ENCODE measurements at regions not wholly inside any gene's neighbourhood (a gene's known extent, or its start where the extent isn't known, plus 50 kb on each side); places are given as distances from the start of the nearest gene placed in this dataset.

- TF ChIP-seq, protein P1, sequence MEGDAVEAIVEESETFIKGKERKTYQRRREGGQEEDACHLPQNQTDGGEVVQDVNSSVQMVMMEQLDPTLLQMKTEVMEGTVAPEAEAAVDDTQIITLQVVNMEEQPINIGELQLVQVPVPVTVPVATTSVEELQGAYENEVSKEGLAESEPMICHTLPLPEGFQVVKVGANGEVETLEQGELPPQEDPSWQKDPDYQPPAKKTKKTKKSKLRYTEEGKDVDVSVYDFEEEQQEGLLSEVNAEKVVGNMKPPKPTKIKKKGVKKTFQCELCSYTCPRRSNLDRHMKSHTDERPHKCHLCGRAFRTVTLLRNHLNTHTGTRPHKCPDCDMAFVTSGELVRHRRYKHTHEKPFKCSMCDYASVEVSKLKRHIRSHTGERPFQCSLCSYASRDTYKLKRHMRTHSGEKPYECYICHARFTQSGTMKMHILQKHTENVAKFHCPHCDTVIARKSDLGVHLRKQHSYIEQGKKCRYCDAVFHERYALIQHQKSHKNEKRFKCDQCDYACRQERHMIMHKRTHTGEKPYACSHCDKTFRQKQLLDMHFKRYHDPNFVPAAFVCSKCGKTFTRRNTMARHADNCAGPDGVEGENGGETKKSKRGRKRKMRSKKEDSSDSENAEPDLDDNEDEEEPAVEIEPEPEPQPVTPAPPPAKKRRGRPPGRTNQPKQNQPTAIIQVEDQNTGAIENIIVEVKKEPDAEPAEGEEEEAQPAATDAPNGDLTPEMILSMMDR (IDR thresholded peaks at IDR 0.05 in 2 of 3, conservative IDR thresholded peaks at IDR 0.05 in 1 of 3; ENCODE audit: borderline replicate concordance in 1 of 3, insufficient read depth in 1 of 3, low read depth in 2 of 3, low read length in 2 of 3): peak; percentile 69 to 87 (median 73); a peak in 5 of 6 replicates
- no peak for TF ChIP-seq ZFX (IDR thresholded peaks at IDR 0.05)
- TF ChIP-seq ATF3 (IDR thresholded peaks at IDR 0.05): no peak
- peak; percentile 37; the same call in 1 of the 2 replicates for TF ChIP-seq POLR2AphosphoS5 (IDR thresholded peaks at IDR 0.05; ENCODE audit: low read depth, low read length)
- no peak for TF ChIP-seq POLR2A (IDR thresholded peaks at IDR 0.05; ENCODE audit: borderline replicate concordance, extremely low read depth, insufficient read depth, insufficient read length)
- TF ChIP-seq EZH2 (IDR thresholded peaks at IDR 0.05): no peak
- TF ChIP-seq, protein P2, sequence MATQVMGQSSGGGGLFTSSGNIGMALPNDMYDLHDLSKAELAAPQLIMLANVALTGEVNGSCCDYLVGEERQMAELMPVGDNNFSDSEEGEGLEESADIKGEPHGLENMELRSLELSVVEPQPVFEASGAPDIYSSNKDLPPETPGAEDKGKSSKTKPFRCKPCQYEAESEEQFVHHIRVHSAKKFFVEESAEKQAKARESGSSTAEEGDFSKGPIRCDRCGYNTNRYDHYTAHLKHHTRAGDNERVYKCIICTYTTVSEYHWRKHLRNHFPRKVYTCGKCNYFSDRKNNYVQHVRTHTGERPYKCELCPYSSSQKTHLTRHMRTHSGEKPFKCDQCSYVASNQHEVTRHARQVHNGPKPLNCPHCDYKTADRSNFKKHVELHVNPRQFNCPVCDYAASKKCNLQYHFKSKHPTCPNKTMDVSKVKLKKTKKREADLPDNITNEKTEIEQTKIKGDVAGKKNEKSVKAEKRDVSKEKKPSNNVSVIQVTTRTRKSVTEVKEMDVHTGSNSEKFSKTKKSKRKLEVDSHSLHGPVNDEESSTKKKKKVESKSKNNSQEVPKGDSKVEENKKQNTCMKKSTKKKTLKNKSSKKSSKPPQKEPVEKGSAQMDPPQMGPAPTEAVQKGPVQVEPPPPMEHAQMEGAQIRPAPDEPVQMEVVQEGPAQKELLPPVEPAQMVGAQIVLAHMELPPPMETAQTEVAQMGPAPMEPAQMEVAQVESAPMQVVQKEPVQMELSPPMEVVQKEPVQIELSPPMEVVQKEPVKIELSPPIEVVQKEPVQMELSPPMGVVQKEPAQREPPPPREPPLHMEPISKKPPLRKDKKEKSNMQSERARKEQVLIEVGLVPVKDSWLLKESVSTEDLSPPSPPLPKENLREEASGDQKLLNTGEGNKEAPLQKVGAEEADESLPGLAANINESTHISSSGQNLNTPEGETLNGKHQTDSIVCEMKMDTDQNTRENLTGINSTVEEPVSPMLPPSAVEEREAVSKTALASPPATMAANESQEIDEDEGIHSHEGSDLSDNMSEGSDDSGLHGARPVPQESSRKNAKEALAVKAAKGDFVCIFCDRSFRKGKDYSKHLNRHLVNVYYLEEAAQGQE (IDR thresholded peaks at IDR 0.05; ENCODE audit: low read depth): no peak
- TF ChIP-seq, protein P3, sequence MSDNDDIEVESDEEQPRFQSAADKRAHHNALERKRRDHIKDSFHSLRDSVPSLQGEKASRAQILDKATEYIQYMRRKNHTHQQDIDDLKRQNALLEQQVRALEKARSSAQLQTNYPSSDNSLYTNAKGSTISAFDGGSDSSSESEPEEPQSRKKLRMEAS (IDR thresholded peaks at IDR 0.05): no peak
- no peak for TF ChIP-seq EGR1 (IDR thresholded peaks at IDR 0.05; ENCODE audit: low read depth)
- TF ChIP-seq SIN3A (IDR thresholded peaks at IDR 0.05; ENCODE audit: low read depth): no peak
- TF ChIP-seq SRF (IDR thresholded peaks at IDR 0.05; ENCODE audit: low read depth): no peak
- no peak for TF ChIP-seq ZBTB33 (IDR thresholded peaks at IDR 0.05; ENCODE audit: extremely low read depth, insufficient replicate concordance, low read length)
Observed at GRCh38 chr12:46661110-46661845, 164.5 kb downstream of the SLC38A4 start.

Measured in HCT116 (cell line).